Natural killer cell (primary cell): ENCODE measurements at regions not wholly inside any gene's neighbourhood (a gene's known extent, or its start where the extent isn't known, plus 50 kb on each side); places are given as distances from the start of the nearest gene placed in this dataset.

Source experiments
- ATAC-seq, 3 donors: fragments of 150-1000 bp in 2 of 3; fragments of 200-7000 bp in 1 of 3; cut with Tn5 transposase; 1 replicate in 1 of 3; 2 replicates in 2 of 3; pipeline ENCODE4 v1.10.0; 2021; ENCODE audit warnings: mild to moderate bottlenecking in 2 of 3, moderate library complexity in 2 of 3
- DNase-seq, 2 donors: peaks; one replicate each; pipeline versions ENCODE4 v3.0.0 to v3.0.0-alpha.2; 2013 to 2021; ENCODE audit warnings: mixed read lengths in 1 of 2
- H3K27ac ChIP-seq: one replicate; pipeline ENCODE4 v1.5.1; 2013; ENCODE audit warnings: mild to moderate bottlenecking, low read length
- H3K27me3 ChIP-seq: one replicate; pipeline ENCODE4 v1.6.1; 2013; ENCODE audit warnings: low read length; ENCODE audit not compliant: control insufficient read depth, insufficient read depth
- H3K36me3 ChIP-seq: one replicate; pipeline ENCODE4 v1.6.1; 2013; ENCODE audit warnings: low read length; ENCODE audit not compliant: control insufficient read depth, insufficient read depth
- H3K4me1 ChIP-seq: one replicate; pipeline ENCODE4 v1.6.1; 2013; ENCODE audit warnings: low read length; ENCODE audit not compliant: control insufficient read depth, insufficient read depth
- H3K4me3 ChIP-seq: one replicate; pipeline ENCODE4 v1.5.1; 2013; ENCODE audit warnings: low read length
- H3K9me3 ChIP-seq: one replicate; pipeline ENCODE4 v1.6.1; 2013; ENCODE audit warnings: low read length; ENCODE audit not compliant: control insufficient read depth, insufficient read depth
- H3K27ac Mint-ChIP-seq, 2 donors: one replicate each; pipeline ENCODE4 v1.8.0; 2022; ENCODE audit warnings: mild to moderate bottlenecking in 2 of 2, mixed read lengths in 2 of 2, moderate library complexity in 1 of 2
- H3K27me3 Mint-ChIP-seq, 2 donors: one replicate each; pipeline ENCODE4 v1.8.0; 2022; ENCODE audit warnings: low read depth in 2 of 2, mixed read lengths in 2 of 2
- H3K36me3 Mint-ChIP-seq: one replicate; pipeline ENCODE4 v1.8.0; 2022; ENCODE audit warnings: mixed read lengths
- H3K4me1 Mint-ChIP-seq, 2 donors: one replicate each; pipeline ENCODE4 v1.8.0; 2022; ENCODE audit warnings: mixed read lengths in 2 of 2
- H3K4me3 Mint-ChIP-seq: one replicate; pipeline ENCODE4 v1.8.0; 2022; ENCODE audit warnings: mild to moderate bottlenecking, moderate library complexity, mixed read lengths
- H3K9me3 Mint-ChIP-seq, 2 donors: one replicate each; pipeline ENCODE4 v1.8.0; 2022; ENCODE audit warnings: mixed read lengths in 2 of 2
- WGBS: methylation state at CpG from one replicate; pipeline ENCODE4 v1.1.7; 2013; ENCODE audit warnings: missing lambda C conversion rate; ENCODE audit not compliant: insufficient coverage; 5-methylcytosine and 5-hydroxymethylcytosine counted together
- intact Hi-C: fragments of 100-400 bp; cut with micrococcal nuclease; formaldehyde crosslinking; loops from one replicate; pipeline ENCODE4 v1.14.2; 2022
- TF ChIP-seq, protein P1 (sequence below): fragments of 200-600 bp; IDR thresholded peaks from one replicate; pipeline ENCODE4 v1.8.0; 2022; ENCODE audit warnings: antibody characterized with exemption

DNA sequence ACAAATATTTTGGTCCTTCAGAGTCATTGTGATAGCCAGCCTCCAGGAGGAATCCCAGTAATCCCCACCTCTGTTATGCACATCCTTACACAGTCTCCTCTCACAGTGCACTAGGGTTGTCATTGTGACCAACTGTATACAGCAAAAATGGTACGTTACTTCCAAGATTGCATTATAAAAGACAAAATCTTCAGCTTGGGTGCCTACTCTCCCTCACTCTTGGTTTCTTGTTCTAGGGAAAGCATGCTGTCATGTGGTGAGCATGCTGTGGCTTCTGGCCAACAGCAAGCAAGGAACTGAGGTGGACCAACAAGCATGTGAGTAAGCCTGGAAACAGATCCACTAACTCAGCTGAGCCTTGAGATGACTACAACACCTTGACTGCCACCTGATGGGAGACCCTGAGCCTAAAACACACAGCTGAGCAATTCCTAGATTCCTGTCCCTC lies 130.1 kb upstream of the DST start:
- Mint-ChIP-seq H3K27me3 (no peaks in the 10 kb centered on the region), H3K27ac (no peak overlapping the region), H3K36me3 (no peaks in the 10 kb centered on the region), H3K9me3 (peaks cover 0 to 2% of the 10 kb centered on the region in 2 donors), H3K4me1 (no peaks in the 10 kb centered on the region), H3K4me3 (no peak overlapping the region)
- H3K36me3 ChIP-seq = no peaks in the 10 kb centered on the region
- intact Hi-C loops = no loop called here
- H3K4me1 ChIP-seq = no peaks in the 10 kb centered on the region
- DNase-seq (no peak), ATAC-seq (no peak)
- TF ChIP-seq, protein P1, sequence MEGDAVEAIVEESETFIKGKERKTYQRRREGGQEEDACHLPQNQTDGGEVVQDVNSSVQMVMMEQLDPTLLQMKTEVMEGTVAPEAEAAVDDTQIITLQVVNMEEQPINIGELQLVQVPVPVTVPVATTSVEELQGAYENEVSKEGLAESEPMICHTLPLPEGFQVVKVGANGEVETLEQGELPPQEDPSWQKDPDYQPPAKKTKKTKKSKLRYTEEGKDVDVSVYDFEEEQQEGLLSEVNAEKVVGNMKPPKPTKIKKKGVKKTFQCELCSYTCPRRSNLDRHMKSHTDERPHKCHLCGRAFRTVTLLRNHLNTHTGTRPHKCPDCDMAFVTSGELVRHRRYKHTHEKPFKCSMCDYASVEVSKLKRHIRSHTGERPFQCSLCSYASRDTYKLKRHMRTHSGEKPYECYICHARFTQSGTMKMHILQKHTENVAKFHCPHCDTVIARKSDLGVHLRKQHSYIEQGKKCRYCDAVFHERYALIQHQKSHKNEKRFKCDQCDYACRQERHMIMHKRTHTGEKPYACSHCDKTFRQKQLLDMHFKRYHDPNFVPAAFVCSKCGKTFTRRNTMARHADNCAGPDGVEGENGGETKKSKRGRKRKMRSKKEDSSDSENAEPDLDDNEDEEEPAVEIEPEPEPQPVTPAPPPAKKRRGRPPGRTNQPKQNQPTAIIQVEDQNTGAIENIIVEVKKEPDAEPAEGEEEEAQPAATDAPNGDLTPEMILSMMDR = no peak
- no peak overlapping the region for H3K27ac ChIP-seq
- H3K9me3 ChIP-seq = no peaks in the 10 kb centered on the region
- no peak overlapping the region for H3K4me3 ChIP-seq
- WGBS = 86% methylated on average over 1 of the region's 1 CpG
- no peaks in the 10 kb centered on the region for H3K27me3 ChIP-seq

DNA sequence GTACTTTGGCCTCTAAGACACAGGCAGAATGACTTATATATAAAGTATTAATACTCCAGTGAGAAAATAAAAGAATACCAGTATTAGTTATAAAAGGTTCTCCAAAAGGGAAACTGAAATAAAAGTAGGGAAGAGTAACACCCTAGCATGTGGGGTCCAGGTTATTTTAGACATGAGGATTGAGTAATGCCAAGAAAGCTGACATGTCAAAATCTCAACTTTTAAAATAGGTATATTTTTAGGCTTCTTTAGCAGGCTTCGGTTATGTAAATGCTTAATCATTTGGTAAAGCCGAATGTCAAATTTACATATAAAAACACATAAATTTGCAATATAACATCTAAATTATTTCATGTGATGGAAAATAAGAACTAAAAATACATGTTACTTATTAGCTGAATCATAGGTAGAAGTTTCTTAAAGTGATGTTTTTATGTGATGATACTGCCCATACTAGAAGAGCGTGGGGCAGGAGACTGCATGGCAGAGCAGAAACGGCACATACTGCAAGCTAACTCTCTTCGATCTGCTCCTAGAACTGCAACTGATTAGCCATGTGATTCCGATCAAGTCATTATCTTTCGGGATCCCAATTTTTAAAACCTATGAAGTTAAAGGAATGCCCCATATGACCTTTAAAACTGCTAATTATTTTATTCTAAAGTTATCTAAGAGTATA lies 129.4 kb upstream of the DST start:
- Mint-ChIP-seq H3K36me3 (no peaks in the 10 kb centered on the region), H3K9me3 (peaks cover 0 to 2% of the 10 kb centered on the region in 2 donors), H3K4me3 (no peak overlapping the region), H3K27ac (no peak overlapping the region), H3K4me1 (no peaks in the 10 kb centered on the region), H3K27me3 (peaks cover 0 to 2% of the 10 kb centered on the region in 2 donors)
- no peaks in the 10 kb centered on the region for H3K36me3 ChIP-seq
- H3K27ac ChIP-seq = no peak overlapping the region
- TF ChIP-seq, protein P1 = no peak
- intact Hi-C loops = no loop called here
- 96% methylated on average over 5 of the region's 7 CpGs for WGBS
- no peaks in the 10 kb centered on the region for H3K9me3 ChIP-seq
- H3K4me3 ChIP-seq = no peak overlapping the region
- no peaks in the 10 kb centered on the region for H3K27me3 ChIP-seq
- no peak for DNase-seq
- no peaks in the 10 kb centered on the region for H3K4me1 ChIP-seq
- ATAC-seq = no peak

DNA sequence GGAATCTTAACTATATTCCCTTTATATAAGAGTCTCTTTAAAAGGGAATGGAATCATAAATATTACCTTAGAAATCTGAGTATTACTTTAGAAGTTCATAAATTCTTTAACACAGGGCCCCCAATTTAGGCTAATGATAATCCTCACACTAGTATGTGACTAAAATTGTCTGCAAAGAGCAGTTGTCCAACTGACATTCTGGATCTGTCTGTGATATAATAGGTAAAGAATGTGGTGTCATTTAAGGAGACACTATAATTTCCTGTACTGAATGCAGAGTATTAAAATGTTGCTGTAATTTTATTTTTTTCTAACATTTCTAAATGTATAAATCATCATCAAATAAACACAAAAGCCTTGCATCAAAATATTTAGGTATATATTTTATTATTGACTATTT lies 128.5 kb upstream of the DST start:
- no peaks in the 10 kb centered on the region for H3K27me3 ChIP-seq
- no peaks in the 10 kb centered on the region for H3K9me3 ChIP-seq
- no peak overlapping the region for H3K4me3 ChIP-seq
- Mint-ChIP-seq H3K36me3 (no peaks in the 10 kb centered on the region), H3K27ac (no peak overlapping the region), H3K27me3 (peaks cover 0 to 2% of the 10 kb centered on the region in 2 donors), H3K4me3 (no peak overlapping the region), H3K4me1 (no peaks in the 10 kb centered on the region), H3K9me3 (peaks cover 0 to 2% of the 10 kb centered on the region in 2 donors)
- intact Hi-C loops = no loop called here
- DNase-seq (no peak), ATAC-seq (no peak)
- no peaks in the 10 kb centered on the region for H3K4me1 ChIP-seq
- TF ChIP-seq, protein P1 = no peak
- no peak overlapping the region for H3K27ac ChIP-seq
- no peaks in the 10 kb centered on the region for H3K36me3 ChIP-seq

DNA sequence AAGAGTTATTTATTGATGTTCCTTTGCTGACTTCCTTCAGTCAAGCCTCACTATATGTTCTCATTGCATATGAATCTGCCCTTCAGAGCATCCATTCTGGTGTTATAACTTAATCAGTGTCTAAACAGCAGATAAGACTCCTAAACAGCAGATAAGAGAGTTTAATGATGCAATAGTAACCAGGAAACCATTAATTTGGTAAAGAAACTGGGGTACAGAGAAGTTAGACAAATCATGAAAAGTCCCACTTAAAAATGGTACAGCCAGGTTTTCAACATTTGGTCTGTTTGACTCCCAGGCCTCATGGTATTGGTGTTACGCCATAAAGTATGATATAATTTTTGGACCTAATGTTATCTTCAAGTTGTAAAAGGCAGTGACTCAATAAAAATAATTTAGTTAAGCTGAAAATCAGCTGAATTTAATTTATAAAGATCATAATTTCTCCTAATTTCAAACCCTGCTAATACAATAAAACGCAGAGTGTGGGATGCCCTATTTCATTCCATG lies 127.4 kb upstream of the DST start:
- Histone ChIP-seq H3K4me1 (no peaks in the 10 kb centered on the region), H3K27me3 (no peaks in the 10 kb centered on the region), H3K9me3 (no peaks in the 10 kb centered on the region), H3K27ac (no peak overlapping the region), H3K4me3 (no peak overlapping the region), H3K36me3 (no peaks in the 10 kb centered on the region)
- intact Hi-C loops = no loop called here
- TF ChIP-seq, protein P1 = no peak
- H3K4me1 Mint-ChIP-seq = no peaks in the 10 kb centered on the region
- peaks cover 0 to 2% of the 10 kb centered on the region in 2 donors for H3K9me3 Mint-ChIP-seq
- no peak overlapping the region for H3K27ac Mint-ChIP-seq
- no peak for DNase-seq
- ATAC-seq = no peak
- no peaks in the 10 kb centered on the region for H3K36me3 Mint-ChIP-seq
- no peak overlapping the region for H3K4me3 Mint-ChIP-seq
- 93% methylated on average over 2 of the region's 2 CpGs for WGBS
- peaks cover 0 to 2% of the 10 kb centered on the region in 2 donors for H3K27me3 Mint-ChIP-seq
